ENCODE measurements at regions not wholly inside any gene's neighbourhood (a gene's known extent, or its start where the extent isn't known, plus 50 kb on each side); places are given as distances from the start of the nearest gene placed in this dataset.
"Not testable (repeated sequence)": the region's sequence is repeated elsewhere in the genome, so short reads cannot be mapped to it uniquely, and the experiment has no call there.

DNA sequence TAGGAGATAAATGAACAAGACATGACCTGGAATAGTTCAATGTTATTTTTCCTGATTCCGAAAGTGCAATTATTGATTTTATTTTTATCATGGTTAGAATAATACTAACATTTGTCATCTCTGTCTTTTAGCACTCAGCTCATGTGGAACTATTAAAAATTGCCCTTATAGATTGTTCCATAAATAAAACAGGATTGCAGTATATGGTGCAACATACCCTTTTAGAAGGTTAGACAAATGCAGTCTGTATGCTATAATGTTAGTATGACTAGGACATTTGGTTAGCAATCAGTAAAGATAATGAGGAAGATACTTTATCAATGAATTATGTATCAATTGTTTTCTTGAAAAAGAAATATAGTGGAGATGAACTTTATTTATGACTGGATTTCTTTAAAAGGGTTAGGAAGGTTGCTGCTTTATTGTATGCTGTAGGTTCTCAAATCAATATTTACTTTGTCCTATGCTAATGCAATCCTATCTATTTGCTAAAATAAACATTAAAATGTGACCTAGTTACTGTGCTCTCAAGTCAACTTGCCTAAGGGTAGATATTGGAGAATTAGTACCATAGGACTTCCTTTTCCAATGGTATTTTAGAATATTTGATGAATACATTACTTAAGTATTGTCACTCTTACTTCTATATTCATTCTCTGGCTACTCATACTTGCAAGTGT is 348.9 kb upstream of the ISL1 start:
- no peak for DNase-seq

DNA sequence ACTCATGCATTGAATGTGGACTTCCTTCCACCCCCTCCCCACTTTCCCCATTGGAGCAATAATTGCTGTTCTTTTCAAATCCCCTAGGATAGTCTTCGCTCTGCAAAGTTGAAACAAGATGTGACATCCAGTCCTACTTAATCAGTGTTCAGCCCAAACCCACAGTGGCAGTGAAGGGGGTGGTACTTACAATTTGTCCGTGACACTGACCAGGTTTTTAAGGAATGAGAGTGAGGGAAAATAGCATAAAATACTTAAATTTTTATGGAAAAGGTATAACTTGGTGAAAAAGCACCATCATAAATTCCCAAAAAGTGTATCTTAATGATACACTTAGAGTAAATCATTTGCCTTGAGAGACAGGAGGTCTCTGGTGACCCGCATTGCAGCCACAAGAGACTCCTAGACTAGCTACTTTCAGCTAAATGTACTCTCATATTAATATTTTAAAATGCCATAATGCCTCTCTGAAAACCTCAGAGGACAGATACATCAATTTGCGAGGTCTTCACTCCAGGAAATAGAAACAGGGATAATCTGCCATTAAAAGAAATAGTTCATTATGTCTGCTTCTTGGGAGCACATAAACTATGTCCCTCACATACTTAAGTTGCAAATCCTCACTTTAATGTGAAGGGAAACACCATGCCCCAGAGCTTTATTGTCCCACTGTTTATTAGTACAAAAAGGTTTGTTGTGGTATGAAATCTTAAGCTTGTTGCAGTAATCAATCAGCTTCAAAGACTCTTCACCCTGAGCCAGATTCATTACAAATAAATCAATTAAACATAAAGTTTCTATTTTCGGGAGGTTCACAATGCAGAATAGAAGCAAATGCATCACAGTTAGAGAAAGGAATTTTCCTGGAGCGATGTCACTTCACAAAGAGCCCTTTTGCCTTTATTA is 343.6 kb upstream of the ISL1 start:
- peak; percentile 85 for DNase-seq

DNA sequence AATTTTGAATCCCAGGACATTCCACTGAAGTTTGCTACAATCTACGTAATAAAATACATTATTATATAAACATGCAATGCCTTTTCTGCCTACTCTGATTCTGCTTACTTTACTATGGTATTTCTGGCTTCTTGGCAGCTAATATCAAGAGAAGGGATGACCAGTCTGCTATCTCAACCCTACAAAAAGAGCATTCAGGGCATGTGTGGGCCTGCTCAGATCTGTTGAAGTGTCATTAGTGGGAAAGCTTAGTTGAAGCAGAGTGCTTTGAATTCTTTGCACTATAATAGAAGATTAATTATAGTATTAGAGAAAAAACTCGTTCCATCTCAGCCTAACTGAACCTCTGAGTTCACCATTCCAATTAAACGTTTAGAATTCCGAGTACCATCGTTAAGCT is 339.5 kb upstream of the ISL1 start:
- no peak for DNase-seq

DNA sequence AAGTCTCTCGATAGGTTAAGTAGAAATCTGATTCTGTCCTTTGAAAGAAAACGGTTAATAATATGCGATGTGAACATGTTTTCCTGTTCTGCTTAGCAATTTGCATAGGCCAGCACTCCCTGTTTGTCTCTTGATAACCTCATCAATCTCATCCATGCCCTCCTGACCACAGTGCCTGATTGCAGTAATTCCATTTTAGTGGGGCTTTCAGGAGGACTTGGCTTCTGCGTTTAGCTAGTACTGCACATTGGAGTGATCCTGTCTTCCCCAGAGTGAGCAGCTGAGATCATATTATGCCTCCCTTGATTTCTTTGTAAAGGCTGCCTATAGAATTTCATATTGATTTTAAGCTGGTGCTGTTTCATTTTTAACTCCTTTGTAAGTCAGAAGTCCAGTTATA is 335.9 kb upstream of the ISL1 start:
- peak; percentile 35 for DNase-seq

DNA sequence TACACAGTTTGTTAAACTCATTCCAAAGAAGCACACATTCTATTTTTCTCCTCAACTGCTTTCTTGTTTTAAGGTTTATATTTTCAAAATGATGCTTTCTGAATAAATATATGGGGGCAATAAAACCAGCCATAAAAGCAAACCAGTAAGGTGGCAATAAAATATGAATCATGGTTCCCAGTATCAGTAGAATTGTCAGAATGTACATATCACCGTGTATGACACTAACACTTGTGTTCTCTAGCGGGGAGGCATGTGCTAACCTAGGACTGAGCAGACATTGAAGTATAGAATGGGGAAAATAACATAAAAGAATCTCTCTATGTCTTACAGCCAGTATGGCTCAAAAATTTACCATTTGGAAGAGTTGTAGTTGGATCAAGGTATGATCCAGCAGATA is 329.9 kb upstream of the ISL1 start:
- DNase-seq: no peak

DNA sequence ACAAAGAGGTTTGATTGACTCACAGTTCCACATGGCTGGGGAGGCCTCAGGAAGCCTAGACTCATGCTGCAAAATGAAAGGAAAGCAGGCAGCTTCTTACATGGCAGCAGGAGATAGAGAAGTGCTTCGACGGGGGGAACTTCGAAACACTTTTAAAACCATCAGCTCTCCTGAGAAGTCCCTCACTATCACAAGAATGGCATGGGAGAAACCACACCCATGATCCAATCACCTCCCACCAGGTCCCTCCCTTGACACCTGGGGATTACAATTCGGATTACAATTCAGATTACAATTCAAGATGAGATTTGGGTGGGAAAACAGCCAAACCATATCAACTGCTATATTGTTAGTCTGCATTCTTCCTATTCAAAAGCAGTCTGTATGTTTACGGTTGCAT is 322.3 kb upstream of the ISL1 start:
- no peak for DNase-seq

DNA sequence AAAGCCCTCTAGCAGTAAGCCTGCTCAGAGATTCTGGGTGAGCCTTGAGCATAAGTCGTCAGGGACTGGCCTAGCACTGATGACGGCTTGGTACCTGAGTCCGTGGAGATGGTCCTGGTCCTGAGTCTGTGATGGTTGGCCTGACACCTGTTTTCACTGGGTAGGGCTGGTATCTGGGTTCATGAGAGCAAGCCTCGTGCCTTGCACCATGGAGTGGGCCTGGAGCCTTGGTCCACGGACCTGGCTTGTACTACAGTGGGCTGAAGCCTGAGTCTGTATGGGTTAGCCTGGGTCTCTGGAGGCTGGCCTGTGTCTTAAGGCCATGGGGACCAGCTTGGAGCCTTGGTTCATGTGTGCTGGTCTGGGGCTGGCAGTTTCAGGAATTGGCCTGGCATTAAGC is 310.3 kb upstream of the ISL1 start:
- DNase-seq: no peak

DNA sequence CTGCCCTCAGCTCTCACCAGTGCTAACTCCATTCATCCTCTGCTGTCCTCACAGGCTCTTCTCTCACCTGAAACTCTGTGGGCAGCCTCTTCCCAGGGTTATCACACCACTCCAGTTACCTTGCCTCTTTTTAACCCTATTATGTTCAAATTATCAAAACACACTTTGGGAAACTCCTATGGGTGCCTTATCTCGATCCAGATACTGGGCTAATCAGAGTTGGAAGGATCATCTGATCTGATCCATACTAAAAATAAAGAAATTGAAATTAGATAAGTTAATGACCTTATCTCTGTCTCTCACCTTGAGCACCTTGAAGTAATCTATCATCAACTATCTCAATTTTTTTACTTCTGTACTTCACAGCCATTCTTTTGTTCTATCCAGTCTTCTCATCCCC is 300.5 kb upstream of the ISL1 start:
- no peak for DNase-seq

DNA sequence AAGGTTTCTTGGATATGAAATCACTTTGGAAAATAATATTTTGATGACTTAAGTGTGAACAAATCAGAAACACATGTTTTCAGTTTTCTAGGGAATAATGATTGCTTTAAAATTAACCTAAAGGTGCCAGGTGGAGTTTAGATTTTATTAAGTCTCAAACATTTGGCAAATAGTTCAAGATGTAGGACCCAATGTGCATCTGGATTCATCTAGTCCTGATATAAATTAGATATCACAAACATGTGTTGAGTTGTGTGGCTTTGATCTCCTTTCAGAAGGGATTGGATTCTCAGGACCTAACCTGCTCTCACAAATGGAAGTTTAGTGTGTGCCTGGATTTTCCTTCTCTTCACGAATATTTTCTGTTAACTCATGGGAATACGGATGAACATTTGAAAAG is 291.4 kb upstream of the ISL1 start:
- peak; percentile 3 for DNase-seq

DNA sequence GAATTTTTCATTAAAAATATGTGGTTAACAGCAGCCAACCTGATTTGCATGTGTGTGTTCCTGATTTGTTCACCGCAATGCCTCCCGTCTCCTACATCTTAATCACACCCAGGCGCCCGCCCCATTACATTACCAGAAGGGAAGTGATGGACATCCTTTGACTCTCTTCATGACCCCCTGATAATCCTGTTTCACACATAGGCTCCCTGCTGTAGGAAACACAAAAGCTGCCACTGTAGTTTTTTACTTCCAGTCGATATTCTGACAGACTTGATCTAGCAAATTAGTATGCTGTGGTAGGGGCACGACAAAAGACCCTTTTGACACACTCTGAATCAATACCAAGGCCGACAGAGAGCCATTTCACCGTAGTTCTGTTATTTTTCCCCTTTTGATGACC is 287.8 kb upstream of the ISL1 start:
- DNase-seq: peak; percentile 81

DNA sequence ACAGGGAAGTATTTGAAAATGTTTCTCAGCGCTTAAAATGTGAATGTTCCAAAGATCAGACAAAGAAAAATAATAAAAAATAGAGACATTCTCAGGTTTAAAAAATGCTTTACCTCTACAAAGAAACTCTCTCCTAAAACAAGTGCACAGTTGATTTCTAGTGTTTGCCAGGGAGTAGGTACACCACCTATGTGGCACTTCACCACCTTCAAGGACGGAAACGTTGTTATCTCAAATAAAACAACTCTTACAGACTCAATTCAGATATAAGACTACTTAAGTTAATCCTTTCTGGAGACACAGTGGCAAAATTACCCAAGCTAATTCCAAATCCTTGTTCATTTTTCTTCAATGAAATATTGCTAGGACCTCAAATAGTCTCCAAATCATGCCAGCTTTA is 286.4 kb upstream of the ISL1 start:
- no peak for DNase-seq

DNA sequence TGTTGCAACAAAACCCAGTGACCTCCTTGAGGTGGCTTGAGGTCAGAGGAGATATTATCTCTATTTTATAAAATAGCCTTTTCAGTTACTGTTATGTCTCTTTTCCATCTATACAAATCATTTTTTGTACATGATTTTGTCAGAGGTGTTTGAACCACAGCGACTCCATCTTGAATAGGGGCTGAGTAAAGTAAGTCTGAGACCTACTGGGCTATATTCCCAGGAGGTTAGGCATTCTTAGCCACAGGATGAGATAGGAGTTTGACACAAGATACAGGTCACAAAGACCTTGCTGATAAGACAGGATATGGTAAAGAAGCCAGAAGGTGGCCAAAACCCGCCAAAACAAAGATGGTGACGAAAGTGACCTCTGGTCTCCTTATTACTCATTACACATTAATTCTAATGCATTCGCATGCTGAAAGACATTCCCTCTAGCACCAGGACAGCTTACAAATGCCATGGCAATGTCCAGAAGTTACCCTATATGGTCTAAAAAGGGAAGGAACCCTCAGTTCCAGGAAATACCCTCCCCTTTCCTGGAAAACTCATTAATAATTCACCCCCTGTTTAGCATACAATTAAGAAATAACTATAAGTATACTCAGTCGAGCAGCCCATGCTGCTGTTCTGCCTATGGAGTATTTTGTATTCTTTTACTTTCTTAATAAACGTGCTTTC is 283.9 kb upstream of the ISL1 start:
- DNase-seq: no peak

DNA sequence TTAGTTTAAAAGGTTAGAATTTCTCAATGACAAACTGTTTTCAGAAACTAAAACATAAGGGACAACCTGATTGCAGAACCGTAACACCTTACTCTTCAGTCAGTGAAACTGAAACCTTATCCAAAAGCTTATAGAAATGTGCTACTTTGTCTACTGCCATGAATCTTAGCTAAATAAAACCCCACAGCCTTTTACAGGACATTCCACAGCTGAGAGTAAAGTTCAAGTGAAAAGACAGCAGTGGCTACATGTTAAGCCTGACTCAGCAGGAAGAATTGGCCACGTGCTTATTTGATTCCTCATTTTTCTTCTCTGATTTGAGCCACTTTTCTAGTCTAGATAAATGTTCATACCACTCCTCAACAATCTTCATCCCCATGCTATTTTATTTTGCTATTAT is 278.7 kb upstream of the ISL1 start:
- no peak for DNase-seq

DNA sequence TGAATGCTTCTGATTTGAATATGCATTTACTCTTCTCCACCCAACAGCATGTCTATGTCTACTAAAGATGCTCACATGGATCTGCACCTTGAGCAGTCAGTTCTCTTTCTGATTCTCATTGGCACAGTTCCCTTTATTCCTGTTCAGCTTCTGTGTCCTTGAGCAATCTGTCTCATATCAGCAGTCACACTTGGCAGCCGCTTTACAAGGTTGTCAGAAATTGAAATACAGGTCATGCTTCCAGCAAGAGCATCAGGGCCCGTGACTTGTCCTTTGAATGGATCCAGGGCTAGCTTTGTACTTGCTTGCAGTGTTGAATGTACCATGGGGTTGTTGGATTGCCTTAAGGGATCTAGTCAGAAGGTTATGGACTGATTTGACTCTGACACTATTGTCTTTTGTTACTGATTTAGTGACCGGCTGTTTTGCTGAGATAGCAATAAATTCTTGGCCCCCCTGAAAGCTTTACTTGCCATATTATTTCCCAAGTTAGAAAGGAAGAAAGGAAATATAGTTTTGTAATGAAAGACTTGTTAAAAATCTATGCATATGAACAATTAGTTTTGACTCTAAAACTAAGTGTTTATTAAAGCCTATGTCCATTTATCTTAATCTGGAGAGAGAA is 273.4 kb upstream of the ISL1 start:
- no peak for DNase-seq

DNA sequence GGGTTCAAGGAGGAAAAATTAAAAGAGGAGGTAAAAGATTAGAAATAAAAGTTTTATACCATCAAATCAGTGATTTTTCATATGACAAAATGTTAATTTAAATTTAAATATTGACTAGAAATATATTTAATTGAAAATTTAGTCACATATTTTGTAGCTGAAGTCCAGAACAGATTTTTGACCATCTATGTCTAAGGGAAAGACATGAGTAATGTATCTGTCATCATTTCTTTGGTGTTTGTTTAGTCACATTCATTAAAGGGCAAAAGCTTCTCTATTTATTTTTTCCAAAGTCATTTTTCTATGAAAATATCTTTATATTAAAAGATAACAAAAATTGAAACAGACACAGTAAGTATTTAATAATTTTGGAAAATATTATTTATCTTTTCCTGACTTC is 252.0 kb upstream of the ISL1 start:
- no peak for DNase-seq

DNA sequence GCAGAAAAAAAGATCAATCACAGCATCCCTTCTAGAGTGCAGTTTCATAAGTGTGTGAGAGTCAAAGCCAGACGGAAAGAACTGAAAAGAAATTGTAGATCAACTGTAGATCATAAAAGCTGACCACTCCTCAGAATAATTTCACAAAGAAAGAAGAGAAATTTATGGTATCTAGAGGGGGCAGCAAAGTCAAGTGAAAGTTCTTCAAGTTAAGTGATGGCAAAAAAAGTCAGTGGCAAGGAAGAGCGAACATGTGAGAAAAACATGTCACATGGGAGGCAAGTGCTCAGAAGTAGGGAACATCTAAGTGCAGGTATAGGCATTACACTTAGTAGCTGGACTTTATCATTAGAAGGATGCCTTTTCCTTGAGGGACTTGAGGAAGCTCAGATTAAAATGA is 245.1 kb upstream of the ISL1 start:
- DNase-seq: no peak

DNA sequence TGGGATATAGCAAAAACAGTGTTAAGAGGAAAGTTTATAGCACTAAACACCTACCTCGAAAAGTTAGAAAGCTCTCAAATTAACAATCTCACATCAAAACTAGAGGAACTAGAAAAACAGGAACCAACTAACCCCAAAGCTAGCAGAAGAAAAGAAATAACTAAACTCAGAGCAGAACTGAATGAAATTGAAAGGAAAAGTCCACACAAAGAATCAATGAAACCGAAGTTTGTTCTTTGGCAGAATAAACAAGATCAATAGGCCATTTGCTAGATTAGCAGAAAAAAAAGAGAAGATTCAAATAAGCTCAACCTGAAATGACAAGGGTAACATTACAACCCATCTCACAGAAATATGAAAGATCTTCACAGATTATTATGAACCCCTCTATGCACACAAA is 234.8 kb upstream of the ISL1 start:
- no peak for DNase-seq

DNA sequence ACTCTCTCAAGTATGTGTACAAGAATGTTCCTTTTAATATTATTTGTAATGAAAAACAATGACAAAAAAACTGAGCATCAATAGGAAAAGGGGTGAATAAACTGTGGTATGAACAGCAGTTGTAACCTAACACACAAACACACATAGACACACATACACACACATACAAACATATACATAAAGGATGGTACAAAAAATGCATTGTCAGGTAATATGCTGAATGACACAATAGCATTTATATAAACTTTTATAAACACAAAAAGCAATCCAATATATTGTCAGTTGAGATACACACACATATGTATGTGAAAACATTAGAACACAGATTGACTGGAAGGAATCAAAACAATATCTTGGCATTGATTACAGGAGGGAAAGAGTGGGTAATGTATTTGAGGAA is 227.0 kb upstream of the ISL1 start:
- no peak for DNase-seq

DNA sequence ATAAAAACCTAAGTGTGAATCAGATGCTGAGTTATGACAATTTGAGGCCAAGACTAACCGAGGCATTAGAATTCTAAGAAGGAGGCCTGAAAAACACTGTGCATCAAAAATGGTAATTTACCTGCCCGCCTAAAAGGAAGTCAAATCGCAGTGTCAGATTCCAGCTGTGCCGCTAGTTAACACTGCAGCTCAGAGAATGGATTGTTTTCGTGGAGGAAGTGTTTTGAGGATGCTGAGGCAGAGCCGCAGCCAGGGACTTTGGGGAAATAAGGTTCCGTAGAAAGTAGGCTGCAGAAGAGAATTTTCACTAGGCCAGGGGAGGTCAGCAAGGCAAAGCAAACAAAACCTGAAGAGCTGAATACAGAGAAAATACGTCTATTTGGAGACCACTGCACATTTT is 226.4 kb upstream of the ISL1 start:
- no peak for DNase-seq

DNA sequence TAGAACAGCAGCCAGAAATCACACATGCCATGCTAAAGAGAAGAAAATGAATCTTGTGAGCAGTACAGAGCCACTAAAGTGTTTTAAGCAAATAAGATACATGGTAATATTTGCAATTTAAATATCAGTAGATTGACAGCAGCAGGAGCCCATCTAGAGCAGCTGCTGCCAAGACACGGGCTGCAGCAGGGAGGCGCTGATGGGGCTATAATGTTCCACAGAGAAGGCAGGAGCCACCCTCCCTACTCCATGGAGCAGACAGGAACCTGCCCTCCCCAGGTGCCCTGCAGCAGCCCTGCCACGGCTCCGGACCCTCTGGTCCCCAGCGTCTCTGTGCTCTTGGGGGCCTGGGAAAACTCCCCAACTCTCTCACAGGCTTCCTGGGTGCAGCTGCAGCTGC is 224.1 kb upstream of the ISL1 start:
- DNase-seq: no peak

DNA sequence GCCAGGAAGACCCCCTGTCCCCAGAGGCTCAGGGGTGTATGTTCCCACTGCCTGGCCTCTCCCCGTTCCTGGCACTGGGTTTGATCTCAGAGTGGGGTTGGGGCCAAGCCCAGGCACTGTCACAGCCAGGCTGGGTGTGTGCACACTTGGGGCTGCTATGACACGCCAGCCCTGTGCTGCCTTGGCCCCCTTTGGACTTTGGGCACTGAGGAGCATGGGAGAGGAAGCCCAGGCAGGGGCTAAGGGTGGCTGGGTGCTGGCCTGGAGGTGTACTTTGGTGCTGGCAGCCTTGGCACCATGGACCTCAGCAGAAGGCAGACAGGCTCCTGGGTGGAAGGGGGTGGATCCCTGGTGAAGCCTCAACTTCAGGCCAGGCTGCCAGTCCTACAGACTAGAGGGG is 223.6 kb upstream of the ISL1 start:
- no peak for DNase-seq

DNA sequence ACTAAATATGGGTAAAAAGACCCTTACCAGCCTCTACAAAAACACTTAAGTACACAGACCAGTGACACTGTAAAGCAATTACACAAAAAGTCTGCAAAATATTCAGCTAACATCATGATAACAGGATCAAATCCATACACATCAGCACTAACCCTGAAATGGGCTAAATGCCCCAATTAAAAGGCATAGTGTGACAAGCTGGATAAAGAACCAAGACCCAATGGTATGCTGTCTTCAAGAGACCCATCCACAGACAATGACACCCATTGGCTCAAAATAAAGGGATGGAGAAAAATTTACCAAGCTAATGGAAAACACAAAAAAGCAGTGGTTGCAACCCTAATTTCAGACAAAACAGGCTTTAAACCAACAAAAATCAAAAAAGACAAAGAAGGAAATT is 221.0 kb upstream of the ISL1 start:
- DNase-seq: no peak

DNA sequence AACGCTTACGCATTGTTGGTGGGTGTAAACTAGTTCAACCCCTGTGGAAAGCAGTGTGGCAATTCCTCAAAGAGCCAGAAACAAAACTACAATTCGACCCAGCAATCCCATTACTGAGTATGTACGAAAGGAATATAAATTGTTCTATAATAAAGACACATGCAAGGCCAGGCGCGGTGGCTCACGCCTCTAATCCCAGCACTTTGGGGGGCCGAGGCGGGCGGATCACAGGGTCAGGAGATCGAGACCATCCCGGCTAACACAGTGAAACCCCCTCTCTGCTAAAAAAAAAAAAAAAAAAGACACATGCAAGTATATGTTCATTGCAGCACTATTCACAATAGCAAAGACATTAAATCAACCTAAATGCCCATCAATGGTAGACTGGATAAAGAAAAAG is 217.6 kb upstream of the ISL1 start:
- not testable (repeated sequence) for DNase-seq
